Lower leg skin (tissue), 4 donors: ENCODE measurements at regions not wholly inside any gene's neighbourhood (a gene's known extent, or its start where the extent isn't known, plus 50 kb on each side); places are given as distances from the start of the nearest gene placed in this dataset.
A peak's percentile ranks its signal among the peaks of the same experiment; 100 is the strongest.
"Not testable (repeated sequence)": the region's sequence is repeated elsewhere in the genome, so short reads cannot be mapped to it uniquely, and the experiment has no call there.

ENCODE experiments used
- DNase-seq, 2 donors: peaks; one replicate each; pipeline ENCODE4 v3.0.0-alpha.2; 2019; ENCODE audit warnings: low spot score in 2 of 2
- H3K4me3 ChIP-seq: fragments of 200-600 bp; sonication (generic); 2 replicates; pipeline ENCODE4 v1.5.1; 2017; ENCODE audit warnings: mild to moderate bottlenecking, low read depth; ENCODE audit not compliant: poor library complexity, severe bottlenecking
- POLR2A ChIP-seq, 2 donors: fragments of 450-650 bp; IDR thresholded peaks; one replicate each; pipeline ENCODE4 v1.6.1; 2016 to 2017; ENCODE audit warnings: antibody characterized with exemption in 2 of 2, mild to moderate bottlenecking in 1 of 2, moderate library complexity in 1 of 2
- WGBS, 2 donors: methylation state at CpG; one replicate each; pipeline ENCODE4 v1.1.5; 2018; 5-methylcytosine and 5-hydroxymethylcytosine counted together
- intact Hi-C: fragments of 100-400 bp; cut with DNase I; formaldehyde crosslinking; loops from one replicate; pipeline ENCODE4 v1.15.0; 2023; ENCODE audit warnings: low total_unique reads
- TF ChIP-seq, protein P1 (sequence below), 3 donors: fragments of 450-650 bp; IDR thresholded peaks; one replicate each; pipeline ENCODE4 v1.5.1; 2016; ENCODE audit warnings: antibody characterized with exemption in 3 of 3, mild to moderate bottlenecking in 3 of 3, moderate library complexity in 2 of 3

- DNase-seq, H3K4me3 ChIP-seq, intact Hi-C loops: not testable (repeated sequence)
- WGBS, 2 donors: 47 to 55% methylated on average over 3 of the region's 3 CpGs
Observed at GRCh38 chr7:57740126-57740525, 290.1 kb downstream of the ZNF716 start.

DNA sequence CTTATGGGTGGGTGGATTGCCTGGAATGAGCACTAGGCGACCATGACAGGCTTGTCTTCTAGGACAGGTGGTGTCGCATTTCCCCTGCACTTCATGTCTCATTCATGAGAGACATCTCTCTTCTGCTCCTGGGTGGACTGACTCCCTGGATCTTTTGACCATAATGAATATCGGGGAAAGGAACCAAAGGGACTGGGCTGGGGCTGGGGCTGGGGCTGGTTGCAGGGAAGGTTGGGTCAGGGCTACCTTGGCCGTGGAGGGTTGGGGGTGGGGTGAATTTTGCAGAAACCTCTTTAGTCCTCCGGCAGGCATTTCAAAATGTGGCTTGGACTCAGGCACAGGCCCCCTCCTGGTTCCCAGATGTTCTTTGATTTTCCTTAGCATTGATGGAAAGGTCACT, 319.2 kb downstream of the ZNF716 start:
- intact Hi-C loops: no loop called here
- TF ChIP-seq, protein P1, sequence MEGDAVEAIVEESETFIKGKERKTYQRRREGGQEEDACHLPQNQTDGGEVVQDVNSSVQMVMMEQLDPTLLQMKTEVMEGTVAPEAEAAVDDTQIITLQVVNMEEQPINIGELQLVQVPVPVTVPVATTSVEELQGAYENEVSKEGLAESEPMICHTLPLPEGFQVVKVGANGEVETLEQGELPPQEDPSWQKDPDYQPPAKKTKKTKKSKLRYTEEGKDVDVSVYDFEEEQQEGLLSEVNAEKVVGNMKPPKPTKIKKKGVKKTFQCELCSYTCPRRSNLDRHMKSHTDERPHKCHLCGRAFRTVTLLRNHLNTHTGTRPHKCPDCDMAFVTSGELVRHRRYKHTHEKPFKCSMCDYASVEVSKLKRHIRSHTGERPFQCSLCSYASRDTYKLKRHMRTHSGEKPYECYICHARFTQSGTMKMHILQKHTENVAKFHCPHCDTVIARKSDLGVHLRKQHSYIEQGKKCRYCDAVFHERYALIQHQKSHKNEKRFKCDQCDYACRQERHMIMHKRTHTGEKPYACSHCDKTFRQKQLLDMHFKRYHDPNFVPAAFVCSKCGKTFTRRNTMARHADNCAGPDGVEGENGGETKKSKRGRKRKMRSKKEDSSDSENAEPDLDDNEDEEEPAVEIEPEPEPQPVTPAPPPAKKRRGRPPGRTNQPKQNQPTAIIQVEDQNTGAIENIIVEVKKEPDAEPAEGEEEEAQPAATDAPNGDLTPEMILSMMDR (IDR thresholded peaks at IDR 0.05): no peak
- TF ChIP-seq POLR2A (IDR thresholded peaks at IDR 0.05): no peak

DNA sequence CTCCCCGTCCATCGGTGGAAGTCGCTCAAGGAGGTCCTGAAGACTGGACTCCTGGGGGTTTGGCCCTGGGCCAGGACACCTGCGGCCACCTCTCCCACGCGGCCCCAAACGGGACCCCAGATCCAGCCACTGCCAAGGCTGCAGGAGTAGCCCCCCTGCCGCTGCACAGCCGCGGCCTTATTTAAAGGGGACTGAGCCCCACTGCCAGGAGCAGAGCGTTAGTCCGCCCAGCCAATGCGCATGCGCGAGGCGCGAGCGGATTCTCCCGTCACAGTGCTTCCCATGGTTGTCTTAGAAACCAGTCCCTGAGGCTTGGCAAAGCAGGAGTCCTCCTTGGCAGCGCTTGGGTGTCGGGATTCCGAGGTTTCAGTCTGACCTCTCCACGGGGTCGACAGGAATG, 320.0 kb downstream of the ZNF716 start:
- TF ChIP-seq POLR2A (IDR thresholded peaks at IDR 0.05): no peak
- TF ChIP-seq, protein P1 (IDR thresholded peaks at IDR 0.05): no peak
- no peak overlapping the region for H3K4me3 ChIP-seq
- intact Hi-C loops: no loop called here
- DNase-seq: peak in 1 of 2 donors; percentile 74
- 78 to 79% methylated on average over 19 to 21 of the region's 24 CpGs for WGBS, 2 donors

More for the DNA sequence above, 319.2 kb downstream of the ZNF716 start:
- 77% methylated on average over 5 of the region's 5 CpGs for WGBS, 2 donors
- no peak overlapping the region for H3K4me3 ChIP-seq
- DNase-seq: peak in 1 of 2 donors; percentile 57

GRCh38 chr7:57772126-57772924, 322.3 kb downstream of the ZNF716 start:
- peak in 1 of 2 donors; percentile 79 for DNase-seq
- intact Hi-C loops: no loop called here
- no peak overlapping the region for H3K4me3 ChIP-seq
- 87 to 91% methylated on average over 39 to 42 of the region's 42 CpGs for WGBS, 2 donors
- no peak for TF ChIP-seq POLR2A (IDR thresholded peaks at IDR 0.05)
- TF ChIP-seq, protein P1 (IDR thresholded peaks at IDR 0.05): no peak

- no peak for DNase-seq
- WGBS, 2 donors: 90 to 96% methylated on average over 5 to 13 of the region's 13 CpGs
- no peak overlapping the region for H3K4me3 ChIP-seq
- TF ChIP-seq, protein P1 (IDR thresholded peaks at IDR 0.05): no peak
- no peak for TF ChIP-seq POLR2A (IDR thresholded peaks at IDR 0.05)
- intact Hi-C loops: no loop called here
Observed at GRCh38 chr7:57774300-57774699, 324.3 kb downstream of the ZNF716 start.

GRCh38 chr7:57775396-57776088, 325.6 kb downstream of the ZNF716 start:
- WGBS, 2 donors: 81 to 88% methylated on average over 17 of the region's 17 CpGs
- no peak for TF ChIP-seq POLR2A (IDR thresholded peaks at IDR 0.05)
- TF ChIP-seq, protein P1 (IDR thresholded peaks at IDR 0.05): no peak
- no peak overlapping the region for H3K4me3 ChIP-seq
- intact Hi-C loops: no loop called here
- peak in 1 of 2 donors; percentile 65 for DNase-seq

DNA sequence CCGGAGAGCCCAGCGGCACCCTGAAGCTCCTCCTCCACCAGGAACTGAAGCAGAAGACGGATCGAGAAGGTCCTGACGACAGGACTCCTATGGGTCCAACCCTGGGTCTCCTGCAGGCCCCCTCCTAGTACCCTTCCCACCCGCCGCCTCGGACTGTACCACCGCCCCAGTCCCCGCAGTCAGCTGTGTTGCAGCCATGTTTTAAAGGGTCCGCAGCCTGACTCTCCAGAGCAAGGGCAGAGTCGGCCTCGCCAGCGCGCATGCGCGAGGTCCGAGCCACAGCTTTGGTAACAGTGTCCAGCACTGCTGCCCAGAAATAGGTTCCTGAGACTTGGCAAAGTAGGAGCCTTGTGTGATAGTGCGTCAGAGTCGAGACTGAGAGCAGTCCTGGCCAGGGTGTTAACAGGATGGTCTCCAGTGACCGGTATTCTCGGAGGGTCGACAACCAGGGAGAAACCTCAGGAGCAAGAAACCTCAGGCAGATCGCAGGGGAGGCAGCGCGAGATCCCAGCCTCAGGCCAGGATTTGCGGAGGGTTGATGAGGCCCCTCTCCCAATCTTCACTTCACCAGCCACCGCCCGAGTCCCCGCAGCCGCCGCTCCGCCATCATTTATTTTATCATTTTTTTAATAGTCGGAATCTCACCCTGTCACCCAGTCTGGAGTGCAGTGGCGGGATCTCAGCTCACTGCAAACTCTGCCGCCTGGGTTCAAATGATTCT, 326.3 kb downstream of the ZNF716 start:
- intact Hi-C loops, H3K4me3 ChIP-seq: not testable (repeated sequence)
- peak in 1 of 2 donors; percentile 68 for DNase-seq
- WGBS, 2 donors: 89 to 96% methylated on average over 36 of the region's 36 CpGs
